Stimulated activated CD4-positive, alpha-beta T cell treated with anti-CD3 and anti-CD28 coated beads, TNF-alpha, amount 100 ng/mL, for 48 hours (primary cell): ENCODE measurements at regions not wholly inside any gene's neighbourhood (a gene's known extent, or its start where the extent isn't known, plus 50 kb on each side); places are given as distances from the start of the nearest gene placed in this dataset.

Source experiments
- DNase-seq, 3 donors: peaks; one replicate each; pipeline ENCODE4 v3.0.0-alpha.2; 2020; ENCODE audit warnings: low read depth in 3 of 3

- DNase-seq: no peak
Measured at GRCh38 chr3:193847402-193847801, 254.4 kb downstream of the OPA1 start.

- DNase-seq: no peak
Measured at GRCh38 chr3:193848547-193848946, 255.5 kb downstream of the OPA1 start.

DNA sequence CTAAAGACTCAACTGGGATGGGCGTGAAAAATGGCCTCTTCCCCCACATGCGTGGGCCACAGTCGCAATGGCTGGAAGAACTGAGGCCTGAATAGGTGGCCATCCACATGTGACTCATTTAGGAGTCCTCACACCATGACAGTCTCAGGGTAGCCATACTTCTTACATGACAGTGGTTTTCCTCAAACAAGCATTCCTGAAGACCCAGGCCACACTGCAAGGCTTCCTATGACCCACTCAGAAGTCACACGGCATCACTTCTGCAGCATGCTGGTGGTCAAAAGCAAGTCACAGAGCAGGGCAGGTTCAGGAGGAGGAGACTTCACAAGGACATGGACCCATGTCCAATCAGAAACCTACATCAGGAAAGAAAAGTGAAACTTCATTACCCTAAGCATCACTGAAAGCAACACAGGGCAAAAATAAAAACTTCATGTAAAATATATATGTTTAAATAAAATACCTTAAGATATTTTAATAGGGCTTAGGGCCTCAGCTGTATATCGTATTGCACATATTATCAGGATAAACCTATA, 257.1 kb downstream of the OPA1 start:
- DNase-seq: no peak

GRCh38 chr3:193851428-193851847, 258.4 kb downstream of the OPA1 start:
- DNase-seq: no peak

- no peak for DNase-seq
Measured at GRCh38 chr3:193851941-193852674, 259.1 kb downstream of the OPA1 start.

- DNase-seq: no peak
Measured at GRCh38 chr3:193852901-193853300, 259.9 kb downstream of the OPA1 start.

DNA sequence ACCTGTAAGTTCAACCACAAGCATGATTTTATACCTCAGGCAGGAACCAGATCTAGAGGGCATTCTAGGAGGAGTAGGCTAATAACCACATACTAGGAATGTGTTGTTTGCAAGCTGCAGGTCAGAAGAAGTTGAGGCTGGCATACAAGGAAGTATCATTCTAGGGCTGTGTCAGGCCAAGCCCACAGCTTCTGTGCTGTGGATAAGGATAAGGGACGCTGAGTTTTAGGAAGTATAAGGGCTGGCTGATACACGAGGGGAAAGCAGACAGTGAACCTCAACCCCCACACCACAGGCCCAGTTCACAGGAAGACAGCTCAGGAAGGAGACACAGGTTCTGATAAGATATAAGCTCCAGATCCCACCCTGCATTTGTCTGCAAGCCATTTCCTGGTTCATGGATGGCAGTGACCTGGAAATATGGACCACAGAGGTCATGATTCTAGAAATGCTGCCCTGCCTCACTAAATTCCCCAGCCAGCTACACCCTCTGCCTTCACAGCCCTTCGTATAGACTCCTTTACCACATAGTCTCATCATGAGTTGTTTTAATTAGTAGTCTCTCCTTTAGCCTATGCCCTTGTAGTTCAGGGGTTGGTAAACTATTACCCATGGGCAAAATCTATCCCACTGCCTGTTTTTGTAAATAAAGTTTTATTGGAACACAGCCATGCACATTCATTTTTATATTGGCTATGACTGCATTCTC, 260.7 kb downstream of the OPA1 start:
- no peak for DNase-seq

DNA sequence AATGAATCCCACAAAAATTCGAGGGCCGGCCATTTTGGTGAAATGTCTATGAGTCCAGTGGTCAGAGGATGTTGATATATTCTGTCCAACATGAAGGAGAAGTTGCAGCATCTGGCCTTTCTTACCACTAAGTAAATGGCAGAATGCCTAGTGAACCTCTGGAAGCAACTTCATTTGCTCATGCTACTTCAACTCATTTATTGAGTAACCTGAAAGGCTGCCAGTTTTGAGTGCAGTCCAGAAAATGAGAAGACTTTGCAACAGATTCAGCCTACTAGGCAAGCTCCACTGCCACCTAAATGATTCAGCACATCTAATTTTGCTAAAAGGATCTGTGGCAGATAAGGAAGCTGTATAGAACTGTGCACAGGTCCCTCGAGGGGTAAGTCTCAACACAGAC, 265.0 kb downstream of the OPA1 start:
- no peak for DNase-seq

DNA sequence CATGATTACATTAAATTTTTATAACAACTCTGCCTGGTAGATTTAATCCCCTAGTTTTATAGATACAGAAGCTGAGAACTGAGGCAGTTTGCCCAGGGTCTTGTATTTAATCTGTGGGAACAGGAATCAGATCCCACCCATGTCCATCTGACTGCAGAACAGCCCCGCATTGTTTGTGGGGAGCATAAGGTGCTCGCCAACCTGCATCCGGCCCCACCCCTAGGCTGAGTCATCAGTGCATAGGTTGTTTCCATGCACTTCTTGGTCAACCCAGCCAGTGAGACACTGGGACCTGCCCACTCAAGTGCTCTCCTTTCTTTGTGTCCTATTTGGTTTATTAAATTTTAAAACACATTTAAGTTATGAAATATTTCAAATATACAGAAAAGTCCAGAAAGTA, 266.2 kb downstream of the OPA1 start:
- DNase-seq: no peak

DNA sequence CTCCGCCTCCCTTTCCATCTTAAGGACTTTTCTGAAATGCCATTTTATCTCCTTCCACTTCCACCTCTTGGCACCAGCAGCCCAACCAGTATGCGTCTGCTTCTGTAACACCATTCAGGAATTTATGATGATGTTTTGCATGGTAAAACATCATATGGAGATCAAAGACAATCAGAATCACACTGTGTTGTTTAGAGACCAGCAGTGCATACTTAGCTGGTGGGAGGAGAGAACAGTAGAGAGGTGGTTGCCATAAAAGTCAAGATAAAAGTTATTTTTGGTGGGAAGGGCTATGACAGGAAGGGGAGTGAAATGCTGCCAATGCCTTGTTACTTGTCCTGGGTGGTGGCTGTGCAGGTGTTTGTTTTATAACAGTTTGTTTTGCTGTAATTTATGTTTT, 268.0 kb downstream of the OPA1 start:
- no peak for DNase-seq

DNA sequence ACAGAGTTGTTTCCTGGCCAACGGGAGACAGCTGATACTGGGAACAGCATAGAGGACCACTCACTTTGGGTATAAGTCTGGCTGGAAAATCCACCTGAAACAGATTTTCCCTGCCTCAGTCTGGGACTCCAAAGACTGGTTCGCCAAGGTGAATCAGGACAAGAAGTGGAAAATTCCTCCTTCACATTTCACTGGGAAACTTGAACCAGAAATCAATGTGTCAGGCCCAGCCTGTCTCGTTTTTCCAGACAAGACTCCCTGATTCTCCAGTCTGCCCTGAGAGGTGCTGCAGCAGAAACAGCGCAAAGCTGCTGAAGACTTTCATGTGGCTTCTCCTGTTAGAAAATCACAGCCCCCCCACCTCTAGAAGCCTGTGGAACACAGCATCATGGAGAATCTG, 269.8 kb downstream of the OPA1 start:
- DNase-seq: no peak

DNA sequence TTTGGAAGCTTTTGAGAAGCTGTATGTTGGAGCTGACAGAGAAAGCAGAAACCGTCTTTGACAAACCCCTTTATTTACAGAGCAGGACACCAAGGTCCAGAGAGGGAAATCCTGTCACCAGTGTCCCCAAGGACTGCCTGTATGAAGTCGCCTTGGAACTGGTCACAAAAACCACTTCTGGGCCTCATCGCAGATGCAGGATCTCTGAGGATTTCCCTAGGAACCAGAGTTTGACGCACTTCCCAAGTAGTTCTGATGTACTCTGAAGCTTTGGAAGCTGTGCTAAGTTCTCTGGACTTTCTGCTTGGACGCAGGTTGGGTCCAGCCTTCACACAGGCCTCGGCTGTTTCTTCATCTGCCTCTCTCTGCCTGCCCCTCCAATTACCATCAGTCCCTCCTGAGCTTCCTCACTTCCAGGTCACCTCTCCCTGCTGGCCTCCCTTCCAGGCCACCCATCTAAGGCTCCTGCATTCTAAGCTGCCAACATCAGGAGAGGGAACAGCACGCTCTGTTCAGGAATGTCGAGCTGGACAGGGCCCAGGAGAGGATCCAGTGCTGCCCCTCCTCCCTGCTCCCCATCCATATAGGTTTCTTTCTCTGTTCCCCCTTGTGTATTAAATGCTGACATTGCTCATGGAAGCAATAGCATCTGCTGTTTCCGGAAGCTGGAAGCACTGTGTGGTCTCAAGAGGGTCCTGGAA, 270.8 kb downstream of the OPA1 start:
- DNase-seq: no peak

- no peak for DNase-seq
Measured at GRCh38 chr3:193865339-193865738, 270.6 kb upstream of the HES1 start.

- DNase-seq: no peak
Measured at GRCh38 chr3:193865896-193866480, 270.0 kb upstream of the HES1 start.

DNA sequence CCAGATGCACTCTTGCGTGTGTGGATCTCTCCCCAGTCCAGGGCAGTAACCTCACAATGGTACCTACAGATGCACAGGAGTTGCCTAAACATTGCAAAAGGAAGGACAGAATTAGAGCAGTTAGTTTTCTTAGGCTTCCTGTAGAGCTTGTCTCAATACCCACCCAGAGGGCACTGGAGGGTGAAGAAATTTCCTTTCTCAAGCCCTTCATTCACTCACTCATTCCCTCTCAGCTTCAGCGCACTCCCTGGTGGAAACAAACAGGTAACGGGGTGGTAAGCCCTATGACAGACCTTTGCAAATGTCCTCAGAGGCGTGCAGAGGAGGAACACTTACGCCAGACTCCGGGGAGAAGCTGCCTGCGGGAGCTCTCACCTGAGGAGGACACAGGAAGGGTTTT, 267.4 kb upstream of the HES1 start:
- no peak for DNase-seq

DNA sequence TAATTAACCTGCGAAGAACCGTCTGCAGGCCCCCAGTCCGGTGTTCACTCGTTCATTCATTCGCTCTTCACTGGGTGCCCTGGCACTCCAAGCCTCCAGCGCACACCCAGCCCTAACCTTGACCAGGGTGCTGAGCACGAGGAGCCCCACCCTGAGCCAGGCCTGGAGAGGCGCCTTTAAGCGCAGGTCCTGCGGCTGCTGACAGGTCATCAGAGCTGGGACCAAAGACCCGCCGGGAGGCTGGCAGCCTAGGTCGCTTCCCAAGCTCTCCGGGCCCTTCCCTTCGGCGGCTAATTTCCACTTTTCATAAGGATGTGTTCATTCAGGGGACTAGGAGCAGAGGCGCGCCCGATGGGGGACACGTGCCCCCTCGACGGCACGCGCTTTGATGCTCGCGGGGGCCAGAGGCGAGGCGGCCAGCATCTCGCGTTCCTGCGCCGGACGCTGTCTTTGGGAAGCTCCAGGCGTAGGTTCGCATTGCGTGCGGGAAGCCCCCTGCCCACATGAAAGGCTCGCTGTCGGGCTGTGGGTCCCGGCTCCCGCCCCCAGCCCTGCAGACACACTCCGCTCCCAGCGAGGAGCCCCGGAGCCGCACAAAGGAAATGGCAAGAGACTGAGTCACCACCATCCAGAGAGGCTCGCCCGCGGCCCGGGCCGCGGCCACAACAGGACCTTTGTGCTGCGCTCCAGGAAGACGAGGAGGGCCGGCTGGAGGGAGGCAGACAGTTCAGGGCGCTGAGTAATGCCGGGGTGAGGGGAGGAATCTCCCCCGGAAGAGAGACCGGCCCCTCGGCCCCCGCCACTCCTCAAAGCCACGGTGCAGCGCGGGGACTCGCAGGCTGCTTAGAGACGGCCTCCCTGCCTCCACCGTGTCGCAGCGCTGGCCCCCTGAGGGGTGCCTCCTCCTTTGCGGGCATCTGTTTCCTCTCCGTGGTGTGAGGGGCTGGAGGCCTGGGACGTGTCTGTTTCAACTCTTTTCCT, 266.4 kb upstream of the HES1 start:
- peak in 1 of 3 donors; percentile 4 for DNase-seq

DNA sequence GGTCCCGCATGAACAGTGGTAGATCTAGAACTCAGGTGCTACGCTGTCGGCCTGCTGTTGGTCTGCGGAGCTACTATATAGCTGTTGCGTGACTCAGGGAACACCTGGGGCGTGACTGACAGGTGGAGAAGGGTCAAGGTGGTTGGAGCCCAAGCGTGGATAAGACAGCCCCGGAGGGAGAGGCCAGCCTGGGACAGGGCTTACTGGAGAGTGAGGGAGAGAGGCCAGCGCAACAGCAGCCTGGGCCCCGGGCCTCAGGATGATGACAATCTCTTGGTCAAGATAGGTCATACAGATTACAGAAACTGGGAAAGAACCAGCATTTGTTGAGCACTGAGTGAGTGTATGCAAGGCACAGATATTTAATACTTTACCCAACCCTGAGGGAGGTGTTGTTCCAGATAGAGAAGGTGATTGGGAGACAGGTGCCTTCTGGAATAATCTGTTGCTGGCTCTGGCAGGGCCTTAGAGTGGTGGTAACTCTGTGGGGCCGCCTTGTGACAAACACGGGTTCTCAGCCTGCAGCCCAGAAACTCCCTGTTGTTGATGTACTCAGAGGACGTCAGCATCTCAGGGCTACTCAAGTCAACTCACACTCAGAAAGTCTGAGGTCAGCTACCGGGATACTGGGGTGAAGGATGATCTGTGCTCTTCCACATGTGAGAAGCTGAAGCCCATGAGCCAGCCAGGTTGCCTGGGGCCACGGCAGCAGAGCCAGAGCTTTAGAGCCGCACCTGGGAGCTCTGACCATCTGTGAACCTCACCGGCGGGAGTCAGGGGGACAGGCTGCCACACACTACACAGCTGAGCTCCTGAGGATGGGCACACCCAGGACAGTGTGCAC, 265.4 kb upstream of the HES1 start:
- no peak for DNase-seq

GRCh38 chr3:193871220-193871485, 264.8 kb upstream of the HES1 start:
- no peak for DNase-seq

DNA sequence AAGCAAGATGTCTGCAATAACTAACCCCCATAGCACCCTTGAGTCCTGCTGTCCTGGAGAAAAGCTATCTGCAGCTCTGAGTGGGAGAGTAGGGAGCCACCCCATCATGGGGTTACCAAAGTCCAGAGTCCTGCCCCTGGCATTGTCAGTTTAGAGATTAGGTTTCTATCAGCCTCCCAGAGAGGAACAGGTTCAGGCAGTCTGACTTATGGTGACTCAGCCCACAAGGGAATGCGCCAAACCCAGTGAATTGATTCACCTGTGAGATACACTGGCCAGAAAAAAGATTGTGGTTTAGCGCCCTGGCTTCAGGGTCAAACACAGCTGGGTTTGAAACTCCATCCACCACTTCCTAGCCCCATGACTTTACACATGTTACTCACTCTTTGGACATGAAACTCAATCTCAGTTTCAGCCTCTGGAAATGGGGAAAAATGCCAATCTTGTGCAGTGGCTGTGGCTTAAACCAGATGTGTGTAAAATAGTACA, 263.6 kb upstream of the HES1 start:
- no peak for DNase-seq
